Fibroblast of lung (primary cell): ENCODE measurements at regions not wholly inside any gene's neighbourhood (a gene's known extent, or its start where the extent isn't known, plus 50 kb on each side); places are given as distances from the start of the nearest gene placed in this dataset.

Experiments used
- DNase-seq, 2 donors: peaks; one replicate each; pipeline versions ENCODE4 v3.0.0 to v3.0.0-alpha.2; 2010; ENCODE audit warnings: low read depth in 2 of 2
- H2AFZ ChIP-seq: 2 replicates; pipeline ENCODE4 v1.5.1; 2012; ENCODE audit warnings: low read length, control low read depth, inconsistent platforms
- H3K27ac ChIP-seq: 2 replicates; pipeline ENCODE4 v1.5.1; 2011; ENCODE audit warnings: low read length, control low read depth; ENCODE audit not compliant: insufficient read depth
- H3K27me3 ChIP-seq: 2 replicates; pipeline ENCODE4 v1.5.1; 2011; ENCODE audit warnings: mild to moderate bottlenecking, low read length; ENCODE audit not compliant: control insufficient read depth, insufficient read depth
- H3K36me3 ChIP-seq: 2 replicates; pipeline ENCODE4 v1.5.1; 2011; ENCODE audit warnings: low read length; ENCODE audit not compliant: control insufficient read depth, insufficient read depth
- H3K4me1 ChIP-seq: 2 replicates; pipeline ENCODE4 v1.5.1; 2011; ENCODE audit warnings: low read length; ENCODE audit not compliant: control insufficient read depth, insufficient read depth; ENCODE audit errors: extremely low read depth
- H3K4me2 ChIP-seq: 2 replicates; pipeline ENCODE4 v1.5.1; 2011; ENCODE audit warnings: low read length, control low read depth; ENCODE audit not compliant: insufficient read depth; ENCODE audit errors: extremely low read depth
- H3K4me3 ChIP-seq, 4 experiments: fragments of 200-600 bp in 1 of 4; sonication (generic) in 1 of 4; replicated peaks in 1 of 4; 2 replicates each; pipeline ENCODE4 v1.5.1; 2011 to 2016; ENCODE audit warnings: low read length in 4 of 4, low read depth in 3 of 4, mild to moderate bottlenecking in 3 of 4, control low read depth in 2 of 4, inconsistent platforms in 1 of 4, mixed read lengths in 1 of 4; ENCODE audit not compliant: insufficient read depth in 1 of 4; ENCODE audit errors: control extremely low read depth in 1 of 4
- H3K79me2 ChIP-seq: 2 replicates; pipeline ENCODE4 v1.5.1; 2012; ENCODE audit warnings: mild to moderate bottlenecking, low read length, inconsistent platforms; ENCODE audit not compliant: control insufficient read depth, insufficient read depth
- H3K9ac ChIP-seq: 2 replicates; pipeline ENCODE4 v1.5.1; 2011; ENCODE audit warnings: mild to moderate bottlenecking, low read length, control low read depth; ENCODE audit not compliant: insufficient read depth
- H3K9me3 ChIP-seq: 2 replicates; pipeline ENCODE4 v1.5.1; 2012; ENCODE audit warnings: low read depth, low read length; ENCODE audit not compliant: control insufficient read depth, insufficient read depth
- H4K20me1 ChIP-seq: 2 replicates; pipeline ENCODE4 v1.5.1; 2011; ENCODE audit warnings: low read length; ENCODE audit not compliant: control insufficient read depth, insufficient read depth; ENCODE audit errors: extremely low read depth
- CTCF ChIP-seq, 2 donors: IDR thresholded peaks in 1 of 2; conservative IDR thresholded peaks in 1 of 2; 1 replicate in 1 of 2; 2 replicates in 1 of 2; pipeline ENCODE4 v1.5.1; 2011 to 2012; ENCODE audit warnings: low read length in 2 of 2, control low read depth in 1 of 2, inconsistent platforms in 1 of 2, low read depth in 1 of 2, mild to moderate bottlenecking in 1 of 2
- EZH2 ChIP-seq: IDR thresholded peaks from 2 replicates; pipeline ENCODE4 v1.5.1; 2012; ENCODE audit warnings: low read length, control low read depth, mild to moderate bottlenecking; ENCODE audit errors: missing control alignments

- Histone ChIP-seq H3K9ac (no peak overlapping the region), H3K79me2 (no peaks in the 10 kb centered on the region), H2AFZ (no peak overlapping the region), H3K9me3 (no peaks in the 10 kb centered on the region), H3K4me3 (no peak overlapping the region), H3K4me2 (no peak overlapping the region), H4K20me1 (no peaks in the 10 kb centered on the region), H3K27ac (no peak overlapping the region), H3K4me1 (no peaks in the 10 kb centered on the region), H3K27me3 (no peaks in the 10 kb centered on the region), H3K36me3 (no peaks in the 10 kb centered on the region)
- no peak for TF ChIP-seq CTCF (conservative IDR thresholded peaks at IDR 0.05 in 1 of 2, IDR thresholded peaks at IDR 0.05 in 1 of 2; ENCODE audit: low read depth in 1 of 2, low read length in 2 of 2)
- no peak for TF ChIP-seq EZH2
- no peak for DNase-seq
Observed at GRCh38 chr20:16647875-16648597, 74.8 kb upstream of the KIF16B start.

- no peaks in the 10 kb centered on the region for H3K27me3 ChIP-seq
- H3K79me2 ChIP-seq, result no peaks in the 10 kb centered on the region
- no peak for DNase-seq
- no peak overlapping the region for H3K4me3 ChIP-seq
- H4K20me1 ChIP-seq, result no peaks in the 10 kb centered on the region
- no peak overlapping the region for H2AFZ ChIP-seq
- no peak overlapping the region for H3K27ac ChIP-seq
- no peak overlapping the region for H3K4me2 ChIP-seq
- no peaks in the 10 kb centered on the region for H3K4me1 ChIP-seq
- no peaks in the 10 kb centered on the region for H3K36me3 ChIP-seq
- no peaks in the 10 kb centered on the region for H3K9me3 ChIP-seq
- TF ChIP-seq EZH2 (no peak), CTCF (conservative IDR thresholded peaks at IDR 0.05 in 1 of 2, IDR thresholded peaks at IDR 0.05 in 1 of 2; ENCODE audit: low read depth in 1 of 2, low read length in 2 of 2) (no peak)
- no peak overlapping the region for H3K9ac ChIP-seq
Observed at GRCh38 chr20:16641511-16642023, 68.3 kb upstream of the KIF16B start.

GRCh38 chr20:16639027-16639941 is 66.0 kb upstream of the KIF16B start:
- DNase-seq, result no peak
- Histone ChIP-seq H3K9ac (no peak overlapping the region), H4K20me1 (no peaks in the 10 kb centered on the region), H2AFZ (no peak overlapping the region), H3K4me1 (no peaks in the 10 kb centered on the region), H3K4me3 (no peak overlapping the region), H3K4me2 (no peak overlapping the region), H3K27me3 (no peaks in the 10 kb centered on the region), H3K9me3 (no peaks in the 10 kb centered on the region), H3K36me3 (no peaks in the 10 kb centered on the region), H3K79me2 (no peaks in the 10 kb centered on the region), H3K27ac (no peak overlapping the region)
- no peak for TF ChIP-seq CTCF (conservative IDR thresholded peaks at IDR 0.05 in 1 of 2, IDR thresholded peaks at IDR 0.05 in 1 of 2; ENCODE audit: low read depth in 1 of 2, low read length in 2 of 2)
- no peak for TF ChIP-seq EZH2
